B cell (primary cell): ENCODE measurements at regions not wholly inside any gene's neighbourhood (a gene's known extent, or its start where the extent isn't known, plus 50 kb on each side); places are given as distances from the start of the nearest gene placed in this dataset.

Experiments
- CTCF ChIP-seq: fragments of 200-600 bp; IDR thresholded peaks from one replicate; pipeline ENCODE4 v1.8.0; 2022; ENCODE audit warnings: antibody characterized with exemption, mild to moderate bottlenecking
- EZH2 ChIP-seq: IDR thresholded peaks from 2 replicates; pipeline ENCODE4 v1.6.1; 2012; ENCODE audit warnings: borderline replicate concordance, low read depth, mild to moderate bottlenecking, moderate library complexity, low read length; ENCODE audit not compliant: insufficient read depth, poor library complexity, severe bottlenecking

DNA sequence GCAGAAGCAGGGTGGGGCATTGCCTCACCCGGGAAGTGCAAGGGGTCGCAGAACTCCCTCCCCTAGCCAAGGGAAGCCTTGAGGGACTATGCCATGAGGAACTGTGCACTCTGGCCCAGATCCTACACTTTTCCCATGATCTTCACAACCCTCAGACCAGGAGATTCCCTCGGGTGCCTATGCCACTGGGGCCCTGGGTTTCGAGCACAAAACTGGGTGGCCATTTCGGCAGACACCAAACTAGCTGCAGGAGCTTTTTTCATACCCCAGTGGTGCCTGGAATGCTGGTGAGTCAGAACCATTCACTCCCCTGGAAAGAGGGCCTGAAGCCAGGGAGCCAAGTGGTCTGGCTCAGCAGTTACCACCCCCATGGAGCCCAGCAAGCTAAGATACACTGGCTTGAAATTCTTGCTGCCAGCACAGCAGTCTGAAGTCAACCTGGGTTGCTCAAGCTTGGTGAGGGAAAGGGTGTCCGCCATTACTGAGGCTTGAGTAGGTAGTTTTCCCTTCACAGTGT, 573.7 kb upstream of the ANO3 start:
- TF ChIP-seq CTCF (no peak), EZH2 (no peak)
